Kidney (tissue), 13 donors: ENCODE measurements at regions not wholly inside any gene's neighbourhood (a gene's known extent, or its start where the extent isn't known, plus 50 kb on each side); places are given as distances from the start of the nearest gene placed in this dataset.

Experiments
- DNase-seq, 5 donors: peaks; one replicate each; pipeline ENCODE4 v3.0.0-alpha.2; 2013 to 2020
- FAIRE-seq: peaks from 2 replicates; lab custom pipeline; 2012; peaks lifted over from hg19 to GRCh38; lab: Jason Lieb, UNC
- H3K27ac ChIP-seq, 2 donors: one replicate each; pipeline ENCODE4 v1.7.0; 2013; ENCODE audit warnings: low read depth in 2 of 2, low read length in 2 of 2, inconsistent platforms in 1 of 2
- H3K27me3 ChIP-seq: one replicate; pipeline ENCODE4 v1.7.1; 2013; ENCODE audit warnings: low read length, inconsistent platforms; ENCODE audit not compliant: control insufficient read depth, insufficient read depth
- H3K36me3 ChIP-seq, 3 donors: one replicate each; pipeline versions ENCODE4 v1.7.0 to v1.7.1; 2013; ENCODE audit warnings: low read length in 3 of 3, control low read depth in 1 of 3, inconsistent platforms in 1 of 3; ENCODE audit not compliant: insufficient read depth in 3 of 3, control insufficient read depth in 2 of 3
- H3K4me1 ChIP-seq, 3 donors: one replicate each; pipeline versions ENCODE4 v1.7.0 to v1.7.1; 2013; ENCODE audit warnings: low read length in 3 of 3, inconsistent platforms in 1 of 3, low read depth in 1 of 3; ENCODE audit not compliant: control insufficient read depth in 2 of 3, insufficient read depth in 2 of 3
- H3K4me3 ChIP-seq, 3 donors: one replicate each; pipeline versions ENCODE4 v1.7.0 to v1.8.1; 2013; ENCODE audit warnings: low read length in 3 of 3, control low read depth in 1 of 3, inconsistent platforms in 1 of 3
- H3K9ac ChIP-seq, 3 donors: one replicate each; pipeline versions ENCODE4 v1.7.0 to v1.7.1; 2013; ENCODE audit warnings: low read length in 3 of 3, control low read depth in 1 of 3, inconsistent platforms in 1 of 3
- H3K9me3 ChIP-seq, 3 donors: one replicate each; pipeline versions ENCODE4 v1.7.0 to v1.7.1; 2013; ENCODE audit warnings: low read length in 3 of 3, control low read depth in 1 of 3, inconsistent platforms in 1 of 3; ENCODE audit not compliant: control insufficient read depth in 2 of 3, insufficient read depth in 1 of 3
- CTCF ChIP-seq: IDR thresholded peaks from 3 replicates; pipeline ENCODE4 v1.5.1; 2012; ENCODE audit warnings: mild to moderate bottlenecking, moderate library complexity, borderline replicate concordance; ENCODE audit not compliant: insufficient read depth; ENCODE audit errors: extremely low read depth
- intact Hi-C: fragments of 100-400 bp; cut with DNase I; formaldehyde crosslinking; loops from one replicate; pipeline ENCODE4 v1.11.1; 2022
- donor health status: control.
- donor health status: control.
- donor health status: control.
- donor health status: control.
- donor health status: control.
- donor health status: DM: yes; HTN: yes; CAD: no.
- donor health status: Normal renal cell carcinoma (clear cell type).

- Histone ChIP-seq H3K9me3 (no peaks in the 10 kb centered on the region), H3K9ac (no peak overlapping the region), H3K4me3 (no peak overlapping the region), H3K36me3 (no peaks in the 10 kb centered on the region), H3K4me1 (no peaks in the 10 kb centered on the region), H3K27ac (peak overlapping the region in 1 of 2 donors; percentile 23), H3K27me3 (no peaks in the 10 kb centered on the region)
- DNase-seq (peak in 3 of 5 donors; percentile 18 to 86 (median 63)), FAIRE-seq (no peak)
- no peak for TF ChIP-seq CTCF
- intact Hi-C loops = no loop called here
Measured at GRCh38 chr16:64882078-64882784, 239.6 kb downstream of the CDH11 start.

GRCh38 chr16:64880994-64881393 lies 240.9 kb downstream of the CDH11 start:
- H3K27me3 ChIP-seq = no peaks in the 10 kb centered on the region
- H3K4me1 ChIP-seq = no peaks in the 10 kb centered on the region
- intact Hi-C loops = no loop called here
- FAIRE-seq (no peak), DNase-seq (peak in 1 of 5 donors; percentile 55)
- H3K4me3 ChIP-seq = no peak overlapping the region
- TF ChIP-seq CTCF = no peak
- no peaks in the 10 kb centered on the region for H3K36me3 ChIP-seq
- no peaks in the 10 kb centered on the region for H3K9me3 ChIP-seq
- peak overlapping the region in 1 of 2 donors; percentile 14 for H3K27ac ChIP-seq
- H3K9ac ChIP-seq = no peak overlapping the region

GRCh38 chr16:64880006-64880405 lies 241.9 kb downstream of the CDH11 start:
- TF ChIP-seq CTCF = no peak
- DNase-seq (no peak), FAIRE-seq (no peak)
- Histone ChIP-seq H3K4me1 (no peaks in the 10 kb centered on the region), H3K36me3 (no peaks in the 10 kb centered on the region), H3K27me3 (no peaks in the 10 kb centered on the region), H3K9ac (no peak overlapping the region), H3K4me3 (no peak overlapping the region), H3K9me3 (no peaks in the 10 kb centered on the region), H3K27ac (no peak overlapping the region)
- intact Hi-C loops = no loop called here

- FAIRE-seq (no peak), DNase-seq (no peak)
- H3K4me1 ChIP-seq = no peaks in the 10 kb centered on the region
- H3K4me3 ChIP-seq = no peak overlapping the region
- intact Hi-C loops = no loop called here
- no peaks in the 10 kb centered on the region for H3K36me3 ChIP-seq
- H3K9me3 ChIP-seq = no peaks in the 10 kb centered on the region
- H3K9ac ChIP-seq = no peak overlapping the region
- H3K27ac ChIP-seq = no peak overlapping the region
- H3K27me3 ChIP-seq = no peaks in the 10 kb centered on the region
- no peak for TF ChIP-seq CTCF
Measured at GRCh38 chr16:64878940-64879339, 242.9 kb downstream of the CDH11 start.
